ENCODE measurements at regions not wholly inside any gene's neighbourhood (a gene's known extent, or its start where the extent isn't known, plus 50 kb on each side); places are given as distances from the start of the nearest gene placed in this dataset.
A peak's percentile ranks its signal among the peaks of the same experiment; 100 is the strongest.

DNA sequence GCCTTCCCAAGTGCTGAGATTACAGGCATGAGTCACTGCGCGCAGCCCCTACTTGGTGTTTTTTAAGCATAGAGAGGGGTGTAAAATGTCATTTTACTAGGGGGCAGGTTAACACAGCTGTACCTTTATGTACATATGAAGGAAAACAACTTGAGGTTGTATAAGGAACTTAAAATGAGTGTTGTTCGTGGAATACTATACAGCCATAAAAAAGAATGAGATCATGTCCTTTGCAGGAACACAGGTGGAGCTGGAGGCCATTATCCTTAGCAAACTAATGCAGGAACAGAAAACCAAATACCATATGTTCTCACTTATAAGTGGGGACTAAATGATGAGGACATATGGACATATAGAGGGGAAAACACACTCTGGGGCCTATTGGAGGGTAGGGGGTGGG lies 256.2 kb upstream of the C2CD4B start:
- TF ChIP-seq CTCF (IDR thresholded peaks at IDR 0.05): no peak
- no peak for TF ChIP-seq POLR2A (IDR thresholded peaks at IDR 0.05)
- intact Hi-C loops (cut with DNase I): no loop called here

GRCh38 chr15:62426387-62426956 lies 261.4 kb upstream of the C2CD4B start:
- ATAC-seq (peak in 3 of 4 donors; percentile 29 to 38 (median 36)), DNase-seq (no peak)
- Histone ChIP-seq H3K27ac (no peak overlapping the region), H3K36me3 (no peaks in the 10 kb centered on the region), H3K4me3 (no peak overlapping the region), H3K27me3 (no peaks in the 10 kb centered on the region), H3K4me1 (peaks cover 0 to 31% (median 6%) of the 10 kb centered on the region in 12 donors), H3K9me3 (no peaks in the 10 kb centered on the region)
- WGBS, 4 donors: 84 to 89% (median 86%) methylated on average over 4 of the region's 4 CpGs
- intact Hi-C loops (cut with DNase I): no loop called here
- TF ChIP-seq POLR2A (IDR thresholded peaks at IDR 0.05) (no peak), CTCF (IDR thresholded peaks at IDR 0.05) (no peak)

More for the DNA sequence above, 256.2 kb upstream of the C2CD4B start:
- DNase-seq (no peak), ATAC-seq (no peak)
- Histone ChIP-seq H3K4me3 (no peak overlapping the region), H3K9me3 (no peaks in the 10 kb centered on the region), H3K27me3 (no peaks in the 10 kb centered on the region), H3K36me3 (no peaks in the 10 kb centered on the region), H3K4me1 (peaks cover 0 to 23% (median 2%) of the 10 kb centered on the region in 12 donors), H3K27ac (no peak overlapping the region)
- WGBS, 4 donors: 98 to 100% (median 98%) methylated on average over 3 of the region's 3 CpGs

- TF ChIP-seq CTCF (IDR thresholded peaks at IDR 0.05) (no peak), POLR2A (IDR thresholded peaks at IDR 0.05) (no peak)
- intact Hi-C loops (cut with DNase I): no loop called here
- H3K9me3 ChIP-seq: no peaks in the 10 kb centered on the region
- no peak for ATAC-seq
- no peak overlapping the region for H3K4me3 ChIP-seq
- WGBS, 4 donors: 90 to 95% (median 92%) methylated on average over 8 of the region's 8 CpGs
- no peak overlapping the region for H3K27ac ChIP-seq
- no peak for DNase-seq
- H3K36me3 ChIP-seq: no peaks in the 10 kb centered on the region
- peaks cover 0 to 49% (median 15%) of the 10 kb centered on the region in 12 donors for H3K4me1 ChIP-seq
- no peaks in the 10 kb centered on the region for H3K27me3 ChIP-seq
Observed at GRCh38 chr15:62428259-62428658, 263.2 kb upstream of the C2CD4B start.

GRCh38 chr15:62428851-62429598 lies 263.9 kb upstream of the C2CD4B start:
- Histone ChIP-seq H3K4me3 (no peak overlapping the region), H3K4me1 (peaks cover 0 to 49% (median 15%) of the 10 kb centered on the region in 12 donors), H3K27me3 (no peaks in the 10 kb centered on the region), H3K9me3 (no peaks in the 10 kb centered on the region), H3K36me3 (no peaks in the 10 kb centered on the region), H3K27ac (peak overlapping the region in 1 of 12 donors; percentile 40)
- no peak for ATAC-seq
- TF ChIP-seq POLR2A (IDR thresholded peaks at IDR 0.05): no peak
- TF ChIP-seq CTCF (IDR thresholded peaks at IDR 0.05): no peak
- 60 to 87% (median 67%) methylated on average over 10 to 13 of the region's 14 CpGs for WGBS, 4 donors
- DNase-seq: no peak
- intact Hi-C loops (cut with DNase I): no loop called here

All from heart left ventricle (tissue), 16 donors.